HEK293 (cell line): ENCODE measurements at regions not wholly inside any gene's neighbourhood (a gene's known extent, or its start where the extent isn't known, plus 50 kb on each side); places are given as distances from the start of the nearest gene placed in this dataset.

ENCODE experiments used
- CTCF ChIA-PET: fragments of 350-600 bp; formaldehyde crosslinking; extraction: SDS; loops from one replicate; lab custom pipeline; 2021; ENCODE audit warnings: antibody characterized with exemption; lab: Yijun Ruan, JAX
- POLR2A ChIA-PET: fragments of 300-600 bp; formaldehyde crosslinking; extraction: SDS; loops from one replicate; lab custom pipeline; 2020; ENCODE audit warnings: antibody characterized with exemption, inconsistent platforms; lab: Yijun Ruan, JAX
- H3K27ac ChIP-seq: fragments of 200-500 bp; sonication (Bioruptor generic); 2 replicates; pipeline ENCODE4 v1.5.1; 2014; ENCODE audit warnings: low read depth, low read length, control low read depth, inconsistent platforms; ENCODE audit errors: extremely low read depth
- H3K36me3 ChIP-seq, 2 experiments: fragments of 200-500 bp in 1 of 2; sonication (Bioruptor generic) in 1 of 2; 1 replicate in 1 of 2; 2 replicates in 1 of 2; pipeline ENCODE4 v1.5.1; 2014 to 2017; ENCODE audit warnings: inconsistent platforms in 2 of 2, low read length in 2 of 2; ENCODE audit not compliant: control insufficient read depth in 2 of 2, insufficient read depth in 1 of 2
- H3K4me1 ChIP-seq: fragments of 200-500 bp; sonication (Bioruptor generic); 2 replicates; pipeline ENCODE4 v1.5.1; 2014; ENCODE audit warnings: mild to moderate bottlenecking, low read length, inconsistent platforms; ENCODE audit not compliant: control insufficient read depth, insufficient read depth
- H3K4me3 ChIP-seq: 2 replicates; pipeline ENCODE4 v1.5.1; 2011; ENCODE audit warnings: low read depth, mild to moderate bottlenecking, control low read depth, low read length, moderate library complexity
- H3K9me3 ChIP-seq: fragments of 200-500 bp; sonication (Bioruptor generic); 2 replicates; pipeline ENCODE4 v1.5.1; 2014; ENCODE audit warnings: low read depth, low read length, inconsistent platforms; ENCODE audit not compliant: control insufficient read depth, insufficient read depth
- HOXA7 ChIP-seq: sonication (generic); formaldehyde crosslinking; IDR thresholded peaks from 2 replicates; pipeline ENCODE4 v1.8.1; 2022; ENCODE audit warnings: missing genetic modification reagents, borderline replicate concordance
- KLF9 ChIP-seq: fragments of 450-650 bp; formaldehyde crosslinking; IDR thresholded peaks from 2 replicates; pipeline ENCODE4 v1.5.1; 2016; ENCODE audit warnings: missing biosample characterization, missing genetic modification characterization, low read depth
- MZF1 ChIP-seq: fragments of 450-650 bp; formaldehyde crosslinking; IDR thresholded peaks from 2 replicates; pipeline ENCODE4 v1.5.1; 2017; ENCODE audit warnings: missing biosample characterization, missing genetic modification characterization, borderline replicate concordance
- OVOL3 ChIP-seq: fragments of 450-650 bp; formaldehyde crosslinking; IDR thresholded peaks from 2 replicates; pipeline ENCODE4 v1.5.1; 2016; ENCODE audit warnings: missing biosample characterization, missing genetic modification characterization
- SCRT2 ChIP-seq: fragments of 450-650 bp; formaldehyde crosslinking; IDR thresholded peaks from 2 replicates; pipeline ENCODE4 v1.5.1; 2016; ENCODE audit warnings: missing biosample characterization, missing genetic modification characterization
- TRIM28 ChIP-seq: IDR thresholded peaks from 2 replicates; pipeline ENCODE4 v1.6.1; 2011; ENCODE audit warnings: low read length, control low read depth, borderline replicate concordance
- ZNF2 ChIP-seq: fragments of 450-650 bp; formaldehyde crosslinking; IDR thresholded peaks from 2 replicates; pipeline ENCODE4 v1.5.1; 2016; ENCODE audit warnings: missing biosample characterization, missing genetic modification characterization
- ZNF211 ChIP-seq: fragments of 450-650 bp; formaldehyde crosslinking; IDR thresholded peaks from 2 replicates; pipeline ENCODE4 v1.5.1; 2016; ENCODE audit warnings: low read depth, missing biosample characterization, missing genetic modification characterization
- ZNF248 ChIP-seq: fragments of 450-650 bp; formaldehyde crosslinking; IDR thresholded peaks from 2 replicates; pipeline ENCODE4 v1.5.1; 2017; ENCODE audit warnings: missing biosample characterization, missing genetic modification characterization
- ZNF404 ChIP-seq: fragments of 450-650 bp; formaldehyde crosslinking; IDR thresholded peaks from 2 replicates; pipeline ENCODE4 v1.5.1; 2017; ENCODE audit warnings: missing biosample characterization, missing genetic modification characterization
- ZNF416 ChIP-seq: fragments of 450-650 bp; formaldehyde crosslinking; IDR thresholded peaks from 2 replicates; pipeline ENCODE4 v1.5.1; 2016; ENCODE audit warnings: missing biosample characterization, missing genetic modification characterization
- ZNF449 ChIP-seq: fragments of 450-650 bp; formaldehyde crosslinking; IDR thresholded peaks from 2 replicates; pipeline ENCODE4 v1.5.1; 2017; ENCODE audit warnings: missing biosample characterization, mild to moderate bottlenecking, missing genetic modification characterization, moderate library complexity
- ZNF549 ChIP-seq: fragments of 450-650 bp; IDR thresholded peaks from 2 replicates; pipeline ENCODE4 v1.5.1; 2018; ENCODE audit warnings: missing biosample characterization, missing genetic modification characterization, mild to moderate bottlenecking, inconsistent platforms, moderate library complexity
- ZNF610 ChIP-seq: fragments of 450-650 bp; formaldehyde crosslinking; IDR thresholded peaks from 2 replicates; pipeline ENCODE4 v1.5.1; 2016; ENCODE audit warnings: missing biosample characterization, missing genetic modification characterization, borderline replicate concordance
- ZNF791 ChIP-seq: fragments of 450-650 bp; formaldehyde crosslinking; IDR thresholded peaks from 2 replicates; pipeline ENCODE4 v1.5.1; 2016; ENCODE audit warnings: missing biosample characterization, missing genetic modification characterization
- ZSCAN23 ChIP-seq: fragments of 450-650 bp; formaldehyde crosslinking; IDR thresholded peaks from 2 replicates; pipeline ENCODE4 v1.5.1; 2016; ENCODE audit warnings: missing biosample characterization, missing genetic modification characterization
- TF ChIP-seq, protein P1 (sequence below): fragments of 450-650 bp; formaldehyde crosslinking; IDR thresholded peaks from 2 replicates; pipeline ENCODE4 v1.5.1; 2016; ENCODE audit warnings: missing biosample characterization, missing genetic modification characterization
- TF ChIP-seq, protein P2 (sequence below): fragments of 450-650 bp; formaldehyde crosslinking; conservative IDR thresholded peaks from 2 replicates; pipeline ENCODE4 v1.5.1; 2016; ENCODE audit warnings: low read depth, missing biosample characterization, missing genetic modification characterization
- TF ChIP-seq, protein P3 (sequence below): fragments of 450-650 bp; formaldehyde crosslinking; IDR thresholded peaks from 2 replicates; pipeline ENCODE4 v1.5.1; 2017; ENCODE audit warnings: missing biosample characterization, missing genetic modification characterization

GRCh38 chr2:41483982-41484857 lies 563.6 kb upstream of the PKDCC start (continued):
- TF ChIP-seq KLF9: no peak
- no peak for TF ChIP-seq TRIM28
- TF ChIP-seq ZNF248 (tag by site-specific recombination): no peak
- no peak for TF ChIP-seq ZSCAN23 (tag by site-specific recombination)
- no peak for TF ChIP-seq MZF1 (tag by site-specific recombination)
- no peak for TF ChIP-seq HOXA7 (CRISPR knock-in tag)
- TF ChIP-seq ZNF211: no peak
- TF ChIP-seq ZNF610: no peak

DNA sequence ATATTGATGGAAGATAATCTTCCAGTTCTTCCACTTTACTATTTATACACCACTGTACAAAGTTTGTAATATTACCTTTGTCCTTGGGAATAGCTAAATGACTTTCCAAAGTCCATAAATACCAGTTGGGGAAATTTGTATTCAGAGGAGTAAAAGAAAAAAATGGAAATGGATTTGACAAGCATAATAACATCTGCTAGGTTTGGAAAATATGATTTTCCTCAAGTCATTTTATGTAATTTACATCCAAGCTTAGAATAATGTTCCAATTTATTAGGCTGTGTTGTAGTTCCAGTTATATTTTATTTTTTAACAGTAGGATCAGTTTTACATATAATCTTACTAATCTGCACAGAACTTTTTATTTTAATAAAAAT lies 563.0 kb upstream of the PKDCC start:
- no peaks in the 10 kb centered on the region for H3K9me3 ChIP-seq
- H3K4me1 ChIP-seq: no peaks in the 10 kb centered on the region
- no peak overlapping the region for H3K27ac ChIP-seq
- ChIA-PET POLR2A (no interaction called here), CTCF (no interaction called here)
- H3K4me3 ChIP-seq: no peak overlapping the region
- no peaks in the 10 kb centered on the region for H3K36me3 ChIP-seq
- TF ChIP-seq SCRT2 (no peak), ZNF449 (tag by site-specific recombination) (no peak), ZNF2 (tag by site-specific recombination) (no peak), OVOL3 (tag by site-specific recombination) (no peak), ZNF416 (tag by site-specific recombination) (no peak), ZNF404 (no peak), ZNF549 (tag by site-specific recombination) (no peak), ZNF791 (no peak)
- TF ChIP-seq, protein P1, sequence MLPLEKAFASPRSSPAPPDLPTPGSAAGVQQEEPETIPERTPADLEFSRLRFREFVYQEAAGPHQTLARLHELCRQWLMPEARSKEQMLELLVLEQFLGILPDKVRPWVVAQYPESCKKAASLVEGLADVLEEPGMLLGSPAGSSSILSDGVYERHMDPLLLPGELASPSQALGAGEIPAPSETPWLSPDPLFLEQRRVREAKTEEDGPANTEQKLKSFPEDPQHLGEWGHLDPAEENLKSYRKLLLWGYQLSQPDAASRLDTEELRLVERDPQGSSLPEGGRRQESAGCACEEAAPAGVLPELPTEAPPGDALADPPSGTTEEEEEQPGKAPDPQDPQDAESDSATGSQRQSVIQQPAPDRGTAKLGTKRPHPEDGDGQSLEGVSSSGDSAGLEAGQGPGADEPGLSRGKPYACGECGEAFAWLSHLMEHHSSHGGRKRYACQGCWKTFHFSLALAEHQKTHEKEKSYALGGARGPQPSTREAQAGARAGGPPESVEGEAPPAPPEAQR (tag by site-specific recombination): no peak
- TF ChIP-seq, protein P2, sequence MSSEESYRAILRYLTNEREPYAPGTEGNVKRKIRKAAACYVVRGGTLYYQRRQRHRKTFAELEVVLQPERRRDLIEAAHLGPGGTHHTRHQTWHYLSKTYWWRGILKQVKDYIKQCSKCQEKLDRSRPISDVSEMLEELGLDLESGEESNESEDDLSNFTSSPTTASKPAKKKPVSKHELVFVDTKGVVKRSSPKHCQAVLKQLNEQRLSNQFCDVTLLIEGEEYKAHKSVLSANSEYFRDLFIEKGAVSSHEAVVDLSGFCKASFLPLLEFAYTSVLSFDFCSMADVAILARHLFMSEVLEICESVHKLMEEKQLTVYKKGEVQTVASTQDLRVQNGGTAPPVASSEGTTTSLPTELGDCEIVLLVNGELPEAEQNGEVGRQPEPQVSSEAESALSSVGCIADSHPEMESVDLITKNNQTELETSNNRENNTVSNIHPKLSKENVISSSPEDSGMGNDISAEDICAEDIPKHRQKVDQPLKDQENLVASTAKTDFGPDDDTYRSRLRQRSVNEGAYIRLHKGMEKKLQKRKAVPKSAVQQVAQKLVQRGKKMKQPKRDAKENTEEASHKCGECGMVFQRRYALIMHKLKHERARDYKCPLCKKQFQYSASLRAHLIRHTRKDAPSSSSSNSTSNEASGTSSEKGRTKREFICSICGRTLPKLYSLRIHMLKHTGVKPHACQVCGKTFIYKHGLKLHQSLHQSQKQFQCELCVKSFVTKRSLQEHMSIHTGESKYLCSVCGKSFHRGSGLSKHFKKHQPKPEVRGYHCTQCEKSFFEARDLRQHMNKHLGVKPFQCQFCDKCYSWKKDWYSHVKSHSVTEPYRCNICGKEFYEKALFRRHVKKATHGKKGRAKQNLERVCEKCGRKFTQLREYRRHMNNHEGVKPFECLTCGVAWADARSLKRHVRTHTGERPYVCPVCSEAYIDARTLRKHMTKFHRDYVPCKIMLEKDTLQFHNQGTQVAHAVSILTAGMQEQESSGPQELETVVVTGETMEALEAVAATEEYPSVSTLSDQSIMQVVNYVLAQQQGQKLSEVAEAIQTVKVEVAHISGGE (tag by site-specific recombination): no peak
- TF ChIP-seq, protein P3, sequence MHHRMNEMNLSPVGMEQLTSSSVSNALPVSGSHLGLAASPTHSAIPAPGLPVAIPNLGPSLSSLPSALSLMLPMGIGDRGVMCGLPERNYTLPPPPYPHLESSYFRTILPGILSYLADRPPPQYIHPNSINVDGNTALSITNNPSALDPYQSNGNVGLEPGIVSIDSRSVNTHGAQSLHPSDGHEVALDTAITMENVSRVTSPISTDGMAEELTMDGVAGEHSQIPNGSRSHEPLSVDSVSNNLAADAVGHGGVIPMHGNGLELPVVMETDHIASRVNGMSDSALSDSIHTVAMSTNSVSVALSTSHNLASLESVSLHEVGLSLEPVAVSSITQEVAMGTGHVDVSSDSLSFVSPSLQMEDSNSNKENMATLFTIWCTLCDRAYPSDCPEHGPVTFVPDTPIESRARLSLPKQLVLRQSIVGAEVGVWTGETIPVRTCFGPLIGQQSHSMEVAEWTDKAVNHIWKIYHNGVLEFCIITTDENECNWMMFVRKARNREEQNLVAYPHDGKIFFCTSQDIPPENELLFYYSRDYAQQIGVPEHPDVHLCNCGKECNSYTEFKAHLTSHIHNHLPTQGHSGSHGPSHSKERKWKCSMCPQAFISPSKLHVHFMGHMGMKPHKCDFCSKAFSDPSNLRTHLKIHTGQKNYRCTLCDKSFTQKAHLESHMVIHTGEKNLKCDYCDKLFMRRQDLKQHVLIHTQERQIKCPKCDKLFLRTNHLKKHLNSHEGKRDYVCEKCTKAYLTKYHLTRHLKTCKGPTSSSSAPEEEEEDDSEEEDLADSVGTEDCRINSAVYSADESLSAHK (tag by site-specific recombination): no peak
